GM21576 (cell line): ENCODE measurements at regions not wholly inside any gene's neighbourhood (a gene's known extent, or its start where the extent isn't known, plus 50 kb on each side); places are given as distances from the start of the nearest gene placed in this dataset.

Experiments used
- ATAC-seq: cut with Tn5 transposase; IDR thresholded peaks from one replicate; pipeline ENCODE4 v1.9.1; 2021; ENCODE audit warnings: mild to moderate bottlenecking, moderate library complexity; ENCODE audit not compliant: unreplicated experiment

DNA sequence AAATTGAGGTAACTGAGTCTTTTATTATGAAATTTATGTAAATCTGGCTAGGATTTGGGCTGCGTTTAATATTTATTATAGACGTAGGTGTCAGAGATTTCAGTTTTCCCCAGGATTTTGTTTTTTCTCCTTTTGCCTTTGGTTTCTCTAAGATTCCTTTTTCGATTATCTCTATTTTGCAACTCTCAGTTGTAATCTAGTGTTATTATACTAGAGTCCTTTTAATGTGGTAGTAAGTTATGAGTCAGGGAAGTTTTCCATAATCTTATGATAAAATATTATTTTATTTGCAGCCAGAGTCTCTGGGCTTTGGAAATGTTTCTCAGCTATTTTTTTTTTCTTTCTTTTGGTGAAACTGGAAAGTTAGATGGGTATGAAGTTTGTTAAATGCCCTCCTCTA is 1043.8 kb downstream of the PLA2G4A start:
- no peak for ATAC-seq

DNA sequence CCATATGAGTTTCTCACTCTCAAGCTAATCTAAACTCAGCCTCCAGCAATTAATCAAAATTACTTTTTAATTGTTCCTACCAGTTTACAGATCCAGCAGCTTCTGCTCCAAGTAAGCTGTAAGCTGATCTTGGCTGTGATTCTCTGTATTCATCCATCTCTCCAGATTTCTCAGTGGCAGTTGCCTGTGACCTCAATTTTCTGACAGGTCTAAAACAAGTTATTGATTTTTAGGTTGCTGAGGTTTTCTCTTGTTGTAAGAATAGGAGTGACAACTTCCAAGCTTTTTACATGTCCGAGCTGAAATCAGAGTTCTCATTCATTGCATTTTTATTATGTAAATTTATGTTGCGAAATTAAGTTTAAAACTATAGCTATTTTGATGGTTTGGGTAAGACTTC is 1044.4 kb downstream of the PLA2G4A start:
- ATAC-seq = no peak

DNA sequence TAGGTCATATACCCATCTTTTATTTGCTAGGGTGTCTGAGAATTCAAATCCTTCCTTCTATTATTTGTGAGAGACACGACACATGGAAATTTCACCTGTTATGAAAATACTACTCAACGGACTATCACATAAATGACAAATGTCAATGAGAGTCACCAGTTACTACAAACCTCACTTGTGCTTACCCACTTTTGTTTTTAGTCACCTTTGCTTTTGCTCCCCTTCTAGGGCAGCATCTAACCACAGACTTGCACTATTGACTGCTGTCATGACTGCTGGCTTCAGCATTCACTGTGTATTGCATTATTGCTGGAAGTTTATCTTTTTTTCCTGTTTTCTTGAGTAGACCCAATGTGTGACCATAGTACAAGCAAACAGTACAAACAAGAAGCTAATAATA is 1048.0 kb downstream of the PLA2G4A start:
- ATAC-seq = no peak

DNA sequence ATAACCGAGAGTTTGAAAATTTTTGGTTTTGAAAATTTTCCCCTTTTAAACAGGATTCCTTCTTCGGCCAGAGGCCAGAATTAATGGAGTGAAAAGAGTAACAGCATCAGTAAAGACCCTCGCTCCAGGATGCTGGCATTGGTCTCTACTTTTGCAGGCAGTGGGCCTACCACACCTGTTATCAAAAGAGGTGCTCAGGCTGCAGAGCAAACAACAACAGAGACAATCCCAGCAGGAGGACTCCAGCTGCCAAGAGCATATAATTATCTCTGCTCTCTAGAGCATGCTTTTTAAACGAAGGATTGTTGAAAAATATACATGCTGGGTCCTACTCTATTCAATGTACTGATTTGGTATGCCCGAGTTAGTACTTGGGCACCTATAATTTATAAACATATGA is 1048.5 kb downstream of the PLA2G4A start:
- ATAC-seq = no peak

DNA sequence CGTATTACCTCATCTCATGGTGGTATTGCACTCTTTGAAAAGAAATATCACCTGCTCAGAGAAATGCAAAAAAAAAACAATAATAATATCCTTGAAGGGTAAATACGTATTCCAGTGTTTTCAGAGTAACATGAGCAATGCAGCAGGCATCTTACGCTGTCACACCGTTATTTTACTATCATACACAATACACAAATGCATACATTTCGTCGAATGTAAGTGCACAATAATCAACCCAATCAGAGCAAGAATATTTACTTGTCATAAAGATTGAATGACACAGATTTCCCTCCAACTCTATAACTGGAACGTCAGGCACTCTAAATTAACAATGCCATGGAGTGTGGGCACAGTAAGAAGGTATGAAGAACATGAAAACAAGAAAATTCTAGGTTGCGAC is 1050.1 kb downstream of the PLA2G4A start:
- ATAC-seq = no peak

DNA sequence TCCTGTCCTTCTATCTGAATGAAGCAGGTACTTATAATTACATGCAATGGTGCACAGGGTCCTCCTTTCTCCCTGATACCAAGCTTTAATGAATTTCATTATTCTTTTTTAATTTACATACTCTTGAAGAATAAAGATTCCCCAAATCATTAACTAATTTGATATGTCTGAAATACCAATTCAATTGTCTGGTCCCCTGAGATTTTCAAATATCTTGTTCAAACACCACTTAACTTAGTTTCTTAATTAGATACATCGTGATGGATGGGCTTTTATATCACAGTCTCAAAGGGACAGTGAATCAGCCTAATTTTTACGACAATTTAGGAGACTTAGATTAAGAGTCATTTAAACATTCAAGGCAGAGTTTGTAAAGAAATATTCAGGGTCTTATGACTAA is 1054.6 kb downstream of the PLA2G4A start:
- no peak for ATAC-seq

DNA sequence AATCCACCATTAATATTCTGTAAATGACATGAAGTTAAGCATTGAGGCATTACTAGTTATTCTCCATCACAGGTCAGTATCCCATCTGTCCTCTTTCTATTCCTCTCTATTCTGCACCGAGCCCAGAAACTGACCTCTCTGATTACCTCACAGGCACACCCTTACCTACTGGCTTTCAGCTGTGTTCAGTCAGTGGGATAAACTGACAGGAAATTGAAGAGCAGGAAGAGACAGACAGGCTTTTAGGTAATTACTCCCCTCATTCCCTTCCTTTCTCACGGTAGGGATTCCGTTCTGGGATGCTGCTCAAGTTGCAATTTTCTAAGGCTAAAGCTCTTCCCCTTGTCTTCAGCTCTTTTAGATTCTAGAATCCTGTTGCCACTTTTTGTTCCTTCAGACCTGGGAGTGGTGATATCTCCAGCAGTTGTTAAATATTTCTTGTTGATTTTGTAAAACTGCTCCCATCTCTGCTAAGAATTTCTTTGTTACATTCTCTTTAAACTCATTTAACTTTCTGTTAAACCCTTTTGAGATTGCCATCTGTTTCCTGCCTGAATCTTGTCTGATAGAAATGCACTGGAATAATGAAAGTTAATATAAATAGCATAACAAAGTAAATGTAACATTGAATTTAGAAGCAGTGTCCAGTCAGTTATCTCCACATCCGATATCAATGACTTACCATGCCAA is 1063.4 kb downstream of the PLA2G4A start:
- ATAC-seq = no peak

DNA sequence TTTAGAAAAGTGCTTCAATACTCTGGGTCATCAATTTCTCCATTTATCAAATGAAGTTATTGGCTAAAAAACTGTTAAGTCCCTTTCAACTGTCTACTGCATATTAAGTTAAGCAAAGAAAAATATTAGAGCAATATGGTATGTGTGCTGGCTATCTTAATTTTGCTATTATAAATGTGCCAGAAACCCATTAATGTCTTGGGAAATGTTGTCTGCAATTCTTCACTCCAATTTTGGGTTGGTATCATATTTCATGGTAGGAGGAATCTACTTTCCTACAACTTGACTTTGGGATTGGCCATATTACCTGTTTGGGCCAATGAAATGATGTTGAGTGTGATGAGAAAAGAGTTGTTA is 1063.9 kb downstream of the PLA2G4A start:
- ATAC-seq = no peak

DNA sequence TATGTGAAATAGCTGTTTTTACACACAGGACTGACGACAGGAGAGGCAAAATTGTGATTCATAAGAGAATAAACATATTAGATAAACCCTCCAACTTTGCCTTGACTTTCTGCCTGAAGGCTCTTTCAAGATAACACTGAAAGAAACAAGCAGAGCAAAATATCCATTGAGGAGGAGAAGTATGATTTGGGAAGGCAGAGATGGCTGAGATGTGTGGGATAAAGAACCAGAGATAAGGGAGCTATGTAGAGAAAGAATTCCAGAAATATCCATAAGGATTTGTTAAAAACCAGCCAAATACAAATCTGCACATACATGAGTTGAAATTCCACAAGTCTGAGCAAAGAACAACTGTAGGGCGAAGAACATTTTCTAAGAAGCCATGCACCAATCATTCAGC is 1064.7 kb downstream of the PLA2G4A start:
- no peak for ATAC-seq

DNA sequence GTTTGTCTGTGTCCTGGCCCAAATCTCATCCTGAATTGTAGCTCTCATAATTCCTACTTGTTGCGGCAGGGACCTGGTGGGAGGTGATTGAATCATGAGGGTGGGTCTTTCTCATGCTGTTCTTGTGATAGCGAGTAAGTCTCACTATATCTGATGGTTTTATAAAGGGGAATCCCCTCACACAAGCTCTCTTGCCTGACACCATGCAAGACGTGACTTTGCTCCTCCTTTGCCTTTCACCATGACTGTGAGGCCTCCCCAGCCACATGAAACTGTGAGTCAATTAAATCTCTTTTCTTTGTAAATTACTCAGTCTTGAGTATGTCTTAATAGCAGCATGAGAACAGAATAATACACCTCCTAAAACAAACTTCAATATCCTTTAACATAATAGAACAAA is 1065.6 kb downstream of the PLA2G4A start:
- ATAC-seq = no peak

DNA sequence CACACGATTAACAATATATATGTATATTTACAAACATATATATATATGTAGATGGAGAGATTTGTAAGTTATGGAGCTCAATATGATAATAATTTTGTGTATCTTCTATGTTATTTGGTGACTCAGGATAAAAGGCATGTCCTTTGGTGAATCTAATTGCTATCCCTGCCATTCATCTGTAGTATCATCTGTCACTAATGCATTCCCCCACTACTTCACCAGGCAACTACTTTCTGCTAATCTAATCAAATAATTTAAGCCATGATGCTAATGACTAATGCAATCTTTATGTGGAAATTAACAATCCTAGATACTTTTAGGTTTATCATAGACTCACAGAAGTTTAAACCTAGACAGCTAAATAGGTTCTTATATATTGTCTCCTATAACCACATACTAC is 1074.5 kb downstream of the PLA2G4A start:
- ATAC-seq = no peak

DNA sequence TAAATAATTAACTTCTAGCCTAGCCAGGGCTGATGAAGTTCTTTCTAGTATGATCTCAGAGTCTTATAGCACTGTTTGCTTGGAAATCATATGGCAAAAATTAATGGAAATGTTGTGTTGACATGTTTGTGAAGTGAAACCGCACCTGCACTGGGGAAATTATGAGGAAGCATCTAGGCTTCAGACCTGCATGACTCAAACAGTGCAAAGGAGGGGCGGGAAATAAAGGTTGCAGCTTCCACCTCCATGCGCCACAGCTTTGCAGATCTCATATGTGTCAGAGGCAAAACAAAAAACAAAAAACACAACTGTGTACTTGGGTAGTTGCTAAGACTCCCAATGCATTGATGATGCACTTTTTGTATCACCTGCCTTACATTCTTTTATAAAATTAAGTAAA is 1080.6 kb downstream of the PLA2G4A start:
- no peak for ATAC-seq

DNA sequence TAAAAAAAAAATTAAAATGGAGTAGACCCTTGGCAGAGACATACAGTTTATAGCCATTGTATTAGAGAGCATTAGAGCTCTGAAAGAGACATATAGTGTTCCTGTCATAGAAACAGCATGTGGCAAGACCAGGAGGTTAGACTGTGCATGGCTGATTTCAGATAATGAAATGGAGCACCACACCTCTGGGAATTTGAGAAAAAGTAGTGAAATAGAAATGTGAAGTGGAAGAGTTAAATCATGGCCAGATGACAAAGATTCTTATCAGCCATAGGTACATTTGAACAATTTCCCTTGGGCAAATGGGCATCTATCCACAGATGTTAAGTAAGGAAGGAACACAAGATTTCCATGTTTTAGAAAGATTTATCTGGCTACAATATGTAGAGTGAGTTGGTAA is 1083.1 kb downstream of the PLA2G4A start:
- ATAC-seq = no peak

DNA sequence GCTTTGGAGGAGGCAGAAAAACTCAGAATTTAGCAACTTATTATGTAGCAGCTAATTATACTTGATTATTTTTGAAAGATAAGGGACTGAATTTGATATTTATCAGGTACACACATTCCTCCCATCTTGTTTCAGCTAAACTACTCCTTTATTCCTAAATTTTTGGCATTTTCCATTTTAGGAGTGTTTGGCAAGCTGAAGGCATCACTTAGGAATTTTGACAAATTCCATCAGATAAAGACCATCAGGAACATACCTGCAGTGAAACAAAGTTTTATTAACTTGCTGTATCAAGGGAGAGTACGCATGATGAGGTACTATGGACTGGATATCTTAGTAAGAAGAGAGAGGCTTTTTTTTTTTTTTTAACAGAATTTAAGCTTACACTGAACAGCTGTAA is 1092.2 kb downstream of the PLA2G4A start:
- no peak for ATAC-seq

DNA sequence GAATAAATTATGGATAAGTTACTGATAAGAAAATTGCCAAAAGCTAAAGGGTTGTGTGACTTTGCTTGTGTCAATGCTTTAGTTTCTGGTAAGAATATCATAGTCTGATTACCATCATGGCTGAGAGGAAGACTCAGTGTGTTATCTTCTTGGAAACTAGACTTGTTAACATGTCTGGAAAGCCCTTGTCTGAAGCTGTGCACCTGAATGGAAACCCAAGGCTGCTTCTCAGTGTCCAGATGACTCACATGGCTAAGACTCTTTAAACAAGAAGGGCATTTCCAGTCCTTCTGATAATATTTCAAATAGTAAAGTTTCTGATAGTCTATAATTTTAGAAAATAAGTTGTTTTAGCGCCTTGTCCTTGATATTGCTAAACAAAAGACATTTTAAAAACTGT is 1092.7 kb downstream of the PLA2G4A start:
- ATAC-seq = no peak

DNA sequence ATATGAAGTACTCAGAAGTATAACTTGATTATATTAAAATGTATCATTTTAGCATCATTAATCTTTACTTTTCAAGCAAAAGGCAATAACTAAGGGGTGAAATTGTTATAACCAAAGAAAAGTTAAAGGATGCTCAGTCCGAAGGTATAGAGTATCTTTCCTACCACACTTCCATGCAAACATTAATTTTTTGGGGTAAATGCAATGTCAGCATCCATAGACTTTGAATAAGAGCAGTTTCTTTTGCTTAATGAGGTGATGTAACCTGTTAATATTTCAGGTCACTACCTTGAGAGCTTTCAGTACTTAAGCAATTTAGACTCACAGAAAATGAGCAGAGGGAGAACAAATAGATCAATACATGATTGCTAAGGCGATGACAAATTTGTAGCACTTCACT is 1093.5 kb downstream of the PLA2G4A start:
- no peak for ATAC-seq

DNA sequence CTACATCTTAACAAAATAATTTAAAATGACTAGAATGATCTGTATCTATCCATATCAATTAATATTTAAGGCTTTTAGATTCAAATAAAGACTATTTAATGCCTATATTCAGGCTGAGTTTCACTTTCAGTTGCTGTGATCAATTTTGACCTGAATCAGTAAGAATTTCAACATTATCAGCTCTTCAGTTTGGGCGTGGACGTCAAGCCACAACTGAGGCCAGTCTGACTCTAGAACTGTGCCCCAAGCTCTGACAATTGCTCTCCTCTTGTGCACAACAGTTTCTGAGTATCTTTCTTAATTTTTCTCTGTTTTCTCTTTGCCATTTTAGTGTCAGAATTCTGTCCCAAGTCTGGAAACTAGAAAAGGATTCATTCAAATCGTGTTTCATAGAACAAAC is 1095.5 kb downstream of the PLA2G4A start:
- no peak for ATAC-seq

DNA sequence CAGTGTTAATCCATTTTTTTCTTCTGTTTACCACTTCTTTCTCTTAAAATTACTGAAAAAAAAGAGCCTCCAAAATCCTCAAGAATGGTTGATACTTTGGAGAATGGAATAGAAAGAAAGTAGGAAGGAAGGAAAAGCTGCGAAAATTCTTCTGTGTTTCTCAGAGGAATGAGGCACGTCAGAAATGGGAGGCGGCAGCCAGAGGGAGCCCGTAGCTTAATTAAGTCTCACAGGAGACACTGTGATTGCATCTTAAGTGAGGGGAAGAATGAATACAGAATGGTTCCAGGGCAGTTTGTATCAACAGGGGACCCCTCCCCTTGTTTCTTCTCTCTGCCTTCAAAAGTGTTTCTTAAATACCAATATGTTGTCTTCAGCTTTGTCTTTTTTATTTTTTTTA is 1099.5 kb downstream of the PLA2G4A start:
- no peak for ATAC-seq

DNA sequence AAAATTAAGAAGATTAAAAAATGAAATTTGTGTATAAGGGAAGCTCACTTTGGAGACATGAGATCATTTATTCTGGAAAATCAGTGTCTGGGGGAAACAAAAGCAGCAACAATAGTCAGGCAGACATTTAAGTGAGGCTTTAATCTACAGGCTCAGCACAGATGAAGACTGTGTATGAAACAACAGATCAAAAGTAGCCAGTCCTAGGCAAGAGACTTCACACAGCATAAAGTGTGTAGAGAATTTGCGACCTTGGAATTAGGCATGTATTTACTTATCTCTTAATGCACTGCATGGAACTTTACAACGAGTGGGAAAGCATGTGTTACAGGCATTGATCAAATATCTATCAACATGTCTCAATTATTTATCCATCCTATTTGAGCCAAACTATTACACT is 1099.9 kb downstream of the PLA2G4A start:
- ATAC-seq = no peak

DNA sequence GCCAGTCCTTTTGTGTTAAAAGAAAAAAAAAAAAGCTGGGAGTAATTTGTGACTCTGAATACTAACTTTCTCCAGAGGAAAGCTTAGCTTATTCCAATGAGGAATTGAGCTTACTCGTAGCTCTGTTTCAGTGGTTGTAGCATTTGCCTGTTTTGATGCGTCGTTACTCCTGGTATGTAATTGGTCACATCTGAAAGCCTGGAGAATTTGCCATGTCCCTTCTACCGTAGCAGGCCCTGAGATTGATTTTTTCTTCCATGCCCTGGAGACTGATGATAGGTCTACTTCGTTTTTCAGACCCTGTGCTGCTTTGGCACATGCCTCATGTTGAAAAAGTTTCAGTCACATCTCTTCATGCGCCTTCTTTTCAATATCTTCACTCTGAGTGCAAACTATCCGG is 1103.0 kb downstream of the PLA2G4A start:
- ATAC-seq = no peak

DNA sequence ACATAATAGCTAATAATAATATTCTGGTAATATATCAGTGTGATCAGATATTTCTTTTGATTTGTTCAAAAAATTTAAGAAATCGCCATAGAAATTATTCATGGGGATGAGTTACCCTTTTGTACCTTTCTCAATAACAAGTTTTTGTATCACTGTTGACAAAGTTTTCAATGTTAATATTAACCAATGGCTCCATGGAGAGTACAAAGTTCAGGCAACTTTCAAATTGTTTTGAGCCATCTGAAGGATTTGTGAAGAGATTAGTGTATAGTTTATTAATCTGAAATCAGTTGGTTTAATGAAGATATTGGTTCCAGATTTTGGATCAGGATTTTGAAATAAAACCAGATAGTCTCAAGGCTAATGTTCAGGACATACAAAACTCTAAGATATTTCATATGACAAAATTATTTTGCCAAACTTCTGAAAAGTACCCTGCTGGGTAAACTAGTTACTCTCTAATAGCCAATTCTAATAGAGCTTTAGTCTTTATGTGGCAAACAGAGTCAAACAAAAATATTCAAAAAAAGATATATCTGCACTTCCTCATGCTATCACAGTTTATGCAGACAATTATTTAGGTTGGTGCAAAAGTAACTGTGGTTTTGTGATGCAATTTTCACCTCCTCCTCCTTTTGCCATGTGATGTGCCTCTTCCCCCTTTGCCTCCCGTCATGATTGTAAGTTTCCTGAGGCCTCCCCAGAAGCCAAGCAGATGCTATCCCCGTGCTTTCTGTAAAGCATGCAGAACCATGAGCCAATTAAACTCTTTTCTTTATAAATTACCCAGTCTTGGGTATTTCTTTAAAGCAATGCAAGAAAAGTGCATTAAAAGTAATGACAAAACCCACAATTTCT is 1105.0 kb downstream of the PLA2G4A start:
- ATAC-seq = no peak

DNA sequence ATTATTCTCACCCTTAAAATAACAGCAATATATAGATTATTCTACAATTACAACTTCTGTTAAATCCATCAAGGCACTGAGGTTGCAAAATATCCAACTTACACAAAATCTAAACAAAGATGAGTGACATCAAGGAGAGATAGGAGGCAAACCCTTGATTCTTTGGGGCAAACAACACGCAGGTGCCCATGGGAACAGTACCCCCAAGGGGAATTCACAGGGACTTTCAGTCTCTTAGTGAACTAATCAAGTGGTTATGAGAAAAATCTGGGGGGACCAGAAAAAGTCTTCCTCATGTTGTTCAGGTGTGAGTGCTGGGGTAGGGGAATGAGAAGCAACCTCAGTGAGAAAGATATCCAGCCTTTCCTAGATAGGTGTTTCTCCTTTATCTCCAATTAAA is 1107.9 kb downstream of the PLA2G4A start:
- no peak for ATAC-seq

DNA sequence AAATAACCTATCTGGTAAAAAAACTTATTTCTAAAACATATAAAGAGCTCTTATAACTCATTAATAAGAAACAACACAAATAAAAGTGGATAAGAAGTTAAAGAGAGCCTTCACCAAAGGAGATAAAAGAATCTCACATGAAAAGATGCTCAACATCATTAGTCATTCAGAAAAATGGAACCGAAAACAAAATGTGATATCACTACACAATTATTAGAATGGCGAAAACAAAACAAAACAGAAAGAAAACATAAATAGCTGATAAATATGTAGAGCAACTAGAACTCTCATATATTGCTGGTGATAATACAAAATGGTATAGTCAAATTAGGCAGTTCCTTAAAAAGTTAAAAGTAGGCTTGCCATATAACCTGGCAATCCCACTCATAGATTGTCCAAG is 1109.3 kb downstream of the PLA2G4A start:
- ATAC-seq = no peak
